GM21825 (cell line): ENCODE measurements at regions not wholly inside any gene's neighbourhood (a gene's known extent, or its start where the extent isn't known, plus 50 kb on each side); places are given as distances from the start of the nearest gene placed in this dataset.

Source experiments
- ATAC-seq: cut with Tn5 transposase; IDR thresholded peaks from one replicate; pipeline ENCODE4 v1.9.1; 2021; ENCODE audit warnings: mild to moderate bottlenecking, moderate library complexity; ENCODE audit not compliant: unreplicated experiment

GRCh38 chr5:74052441-74053221 is 426.6 kb downstream of the ARHGEF28 start:
- no peak for ATAC-seq

- ATAC-seq = no peak
These were observed 425.1 kb downstream of the ARHGEF28 start for GRCh38 chr5:74051076-74051475.

GRCh38 chr5:74044936-74045335 is 418.9 kb downstream of the ARHGEF28 start:
- no peak for ATAC-seq

- ATAC-seq = no peak
These were observed 417.0 kb downstream of the ARHGEF28 start for GRCh38 chr5:74042959-74043358.

GRCh38 chr5:74042559-74042958 is 416.6 kb downstream of the ARHGEF28 start:
- no peak for ATAC-seq

- ATAC-seq = no peak
These were observed 415.9 kb downstream of the ARHGEF28 start for GRCh38 chr5:74041913-74042312.

- ATAC-seq = no peak
These were observed 415.0 kb downstream of the ARHGEF28 start for GRCh38 chr5:74040811-74041491.

GRCh38 chr5:74040065-74040551 is 414.1 kb downstream of the ARHGEF28 start:
- no peak for ATAC-seq

- no peak for ATAC-seq
These were observed 411.3 kb downstream of the ARHGEF28 start for GRCh38 chr5:74037321-74037720.

- ATAC-seq = no peak
These were observed 409.5 kb downstream of the ARHGEF28 start for GRCh38 chr5:74035521-74035937.

GRCh38 chr5:74034733-74035132 is 408.7 kb downstream of the ARHGEF28 start:
- ATAC-seq = no peak

GRCh38 chr5:74032617-74033016 is 406.6 kb downstream of the ARHGEF28 start:
- ATAC-seq = no peak

- ATAC-seq = no peak
These were observed 405.5 kb downstream of the ARHGEF28 start for GRCh38 chr5:74031536-74031935.

- ATAC-seq = no peak
These were observed 404.8 kb downstream of the ARHGEF28 start for GRCh38 chr5:74030821-74031220.

- no peak for ATAC-seq
These were observed 404.4 kb downstream of the ARHGEF28 start for GRCh38 chr5:74030371-74030770.

GRCh38 chr5:74028976-74029375 is 403.0 kb downstream of the ARHGEF28 start:
- no peak for ATAC-seq

GRCh38 chr5:74028406-74028805 is 402.4 kb downstream of the ARHGEF28 start:
- ATAC-seq = no peak

GRCh38 chr5:74027732-74028338 is 401.8 kb downstream of the ARHGEF28 start:
- no peak for ATAC-seq

- ATAC-seq = no peak
These were observed 400.3 kb downstream of the ARHGEF28 start for GRCh38 chr5:74026310-74026709.

GRCh38 chr5:74021126-74021525 is 395.1 kb downstream of the ARHGEF28 start:
- no peak for ATAC-seq

GRCh38 chr5:74020503-74020902 is 394.5 kb downstream of the ARHGEF28 start:
- no peak for ATAC-seq

- no peak for ATAC-seq
These were observed 393.9 kb downstream of the ARHGEF28 start for GRCh38 chr5:74019923-74020322.
